Activated T-cell treated with anti-CD3 and anti-CD28 coated beads, Interleukin-2, amount 50 U/mL, for 4 hours (primary cell): ENCODE measurements at regions not wholly inside any gene's neighbourhood (a gene's known extent, or its start where the extent isn't known, plus 50 kb on each side); places are given as distances from the start of the nearest gene placed in this dataset.

ENCODE experiments used
- ATAC-seq, 2 donors: fragments of 200-7000 bp; cut with Tn5 transposase; one replicate each; pipeline ENCODE4 v1.10.0; 2021
- DNase-seq: peaks from one replicate; pipeline ENCODE4 v3.0.0-alpha.2; 2020
- H3K27me3 Mint-ChIP-seq: one replicate; pipeline ENCODE4 v1.8.0; 2021; ENCODE audit warnings: low read depth, mixed read lengths
- H3K36me3 Mint-ChIP-seq: one replicate; pipeline ENCODE4 v1.8.0; 2022; ENCODE audit warnings: mixed read lengths; ENCODE audit not compliant: insufficient read depth
- H3K4me1 Mint-ChIP-seq: one replicate; pipeline ENCODE4 v1.8.0; 2021; ENCODE audit warnings: low read depth, mixed read lengths
- H3K4me3 Mint-ChIP-seq: one replicate; pipeline ENCODE4 v1.8.0; 2021; ENCODE audit warnings: mild to moderate bottlenecking, moderate library complexity, mixed read lengths
- H3K9me3 Mint-ChIP-seq: one replicate; pipeline ENCODE4 v1.8.0; 2021; ENCODE audit warnings: mixed read lengths

- DNase-seq, result no peak
Observed at GRCh38 chr18:8536922-8537321, 72.3 kb upstream of the RAB12 start.

GRCh38 chr18:8537400-8537799, 71.8 kb upstream of the RAB12 start:
- Mint-ChIP-seq H3K4me1 (no peaks in the 10 kb centered on the region), H3K9me3 (peaks cover 3% of the 10 kb centered on the region), H3K36me3 (no peaks in the 10 kb centered on the region), H3K27me3 (no peaks in the 10 kb centered on the region), H3K4me3 (no peak overlapping the region)
- DNase-seq (no peak), ATAC-seq (no peak)

More at GRCh38 chr18:8536922-8537321, 72.3 kb upstream of the RAB12 start:
- Mint-ChIP-seq H3K9me3 (peaks cover 8% of the 10 kb centered on the region), H3K4me1 (no peaks in the 10 kb centered on the region), H3K27me3 (no peaks in the 10 kb centered on the region), H3K36me3 (no peaks in the 10 kb centered on the region), H3K4me3 (no peak overlapping the region)
- ATAC-seq, result no peak

- Mint-ChIP-seq H3K36me3 (no peaks in the 10 kb centered on the region), H3K4me3 (no peak overlapping the region), H3K9me3 (no peaks in the 10 kb centered on the region), H3K4me1 (no peaks in the 10 kb centered on the region), H3K27me3 (peaks cover 3% of the 10 kb centered on the region)
- ATAC-seq (no peak), DNase-seq (no peak)
Observed at GRCh38 chr18:8538935-8539334, 70.3 kb upstream of the RAB12 start.

- ATAC-seq, result no peak
- no peak overlapping the region for H3K4me3 Mint-ChIP-seq
- DNase-seq, result no peak
- H3K27me3 Mint-ChIP-seq, result peaks cover 11% of the 10 kb centered on the region
- no peaks in the 10 kb centered on the region for H3K4me1 Mint-ChIP-seq
- H3K9me3 Mint-ChIP-seq, result no peaks in the 10 kb centered on the region
- no peaks in the 10 kb centered on the region for H3K36me3 Mint-ChIP-seq
Observed at GRCh38 chr18:8546677-8547076, 62.6 kb upstream of the RAB12 start.

- Mint-ChIP-seq H3K36me3 (no peaks in the 10 kb centered on the region), H3K4me3 (no peak overlapping the region), H3K4me1 (no peaks in the 10 kb centered on the region), H3K27me3 (peaks cover 11% of the 10 kb centered on the region), H3K9me3 (no peaks in the 10 kb centered on the region)
- no peak for DNase-seq
- no peak for ATAC-seq
Observed at GRCh38 chr18:8548186-8548585, 61.1 kb upstream of the RAB12 start.

- Mint-ChIP-seq H3K4me3 (no peak overlapping the region), H3K9me3 (no peaks in the 10 kb centered on the region), H3K27me3 (peaks cover 5% of the 10 kb centered on the region), H3K4me1 (no peaks in the 10 kb centered on the region), H3K36me3 (no peaks in the 10 kb centered on the region)
- ATAC-seq, result no peak
- no peak for DNase-seq
Observed at GRCh38 chr18:8549254-8549757, 59.9 kb upstream of the RAB12 start.

GRCh38 chr18:8552151-8552550, 57.1 kb upstream of the RAB12 start:
- H3K36me3 Mint-ChIP-seq, result no peaks in the 10 kb centered on the region
- ATAC-seq (no peak), DNase-seq (no peak)
- no peaks in the 10 kb centered on the region for H3K9me3 Mint-ChIP-seq
- no peaks in the 10 kb centered on the region for H3K4me1 Mint-ChIP-seq
- H3K4me3 Mint-ChIP-seq, result no peak overlapping the region
- H3K27me3 Mint-ChIP-seq, result peaks cover 5% of the 10 kb centered on the region

GRCh38 chr18:8554354-8554753, 54.9 kb upstream of the RAB12 start:
- Mint-ChIP-seq H3K4me3 (no peak overlapping the region), H3K4me1 (no peaks in the 10 kb centered on the region), H3K27me3 (peaks cover 2% of the 10 kb centered on the region), H3K36me3 (no peaks in the 10 kb centered on the region), H3K9me3 (no peaks in the 10 kb centered on the region)
- DNase-seq (no peak), ATAC-seq (no peak)

- no peaks in the 10 kb centered on the region for H3K9me3 Mint-ChIP-seq
- DNase-seq (no peak), ATAC-seq (no peak)
- no peaks in the 10 kb centered on the region for H3K36me3 Mint-ChIP-seq
- no peak overlapping the region for H3K4me3 Mint-ChIP-seq
- peaks cover 2% of the 10 kb centered on the region for H3K27me3 Mint-ChIP-seq
- H3K4me1 Mint-ChIP-seq, result no peaks in the 10 kb centered on the region
Observed at GRCh38 chr18:8556424-8556823, 52.8 kb upstream of the RAB12 start.
